PFSK-1 (cell line): ENCODE measurements at regions not wholly inside any gene's neighbourhood (a gene's known extent, or its start where the extent isn't known, plus 50 kb on each side); places are given as distances from the start of the nearest gene placed in this dataset.
A peak's percentile ranks its signal among the peaks of the same experiment; 100 is the strongest.

Experiments used
- FOXP2 ChIP-seq: optimal IDR thresholded peaks from 2 replicates; pipeline ENCODE3; 2011; ENCODE audit warnings: borderline replicate concordance, control low read depth, inconsistent platforms; ENCODE audit not compliant: insufficient read depth; ENCODE audit errors: extremely low read length, extremely low read depth
- POLR2AphosphoS5 ChIP-seq: IDR thresholded peaks from 2 replicates; pipeline ENCODE4 v1.6.1; 2012; ENCODE audit warnings: low read depth, mild to moderate bottlenecking, control low read depth, low read length, moderate library complexity
- REST ChIP-seq, 2 experiments: IDR thresholded peaks; 2 replicates each; pipeline versions ENCODE4 v1.6.1 to v1.8.0; 2011 to 2012; ENCODE audit warnings: low read depth in 2 of 2, low read length in 2 of 2, control low read depth in 1 of 2, inconsistent platforms in 1 of 2, mild to moderate bottlenecking in 1 of 2, moderate library complexity in 1 of 2; ENCODE audit not compliant: insufficient read depth in 1 of 2
- SIN3A ChIP-seq: IDR thresholded peaks from 2 replicates; pipeline ENCODE4 v1.6.1; 2012; ENCODE audit warnings: mild to moderate bottlenecking, low read length, moderate library complexity, borderline replicate concordance; ENCODE audit not compliant: insufficient read depth
- TAF1 ChIP-seq: IDR thresholded peaks from 2 replicates; pipeline ENCODE4 v1.6.1; 2012; ENCODE audit warnings: low read length, control low read depth, borderline replicate concordance; ENCODE audit not compliant: insufficient read depth

- TF ChIP-seq TAF1 (no peak), REST (IDR thresholded peaks at IDR 0.05; ENCODE audit: insufficient read depth in 1 of 2, low read depth in 2 of 2, low read length in 2 of 2) (no peak), FOXP2 (no peak), POLR2AphosphoS5 (no peak), SIN3A (no peak)
Observed at GRCh38 chr7:51867117-51867516, 550.5 kb upstream of the COBL start.

GRCh38 chr7:51860305-51860704, 543.7 kb upstream of the COBL start:
- TF ChIP-seq FOXP2 (no peak), TAF1 (no peak), POLR2AphosphoS5 (no peak), REST (IDR thresholded peaks at IDR 0.05; ENCODE audit: insufficient read depth in 1 of 2, low read depth in 2 of 2, low read length in 2 of 2) (no peak), SIN3A (no peak)

GRCh38 chr7:51850126-51850525, 533.5 kb upstream of the COBL start:
- TF ChIP-seq SIN3A (no peak), FOXP2 (no peak), REST (IDR thresholded peaks at IDR 0.05; ENCODE audit: insufficient read depth in 1 of 2, low read depth in 2 of 2, low read length in 2 of 2) (no peak), TAF1 (no peak), POLR2AphosphoS5 (no peak)

- no peak for TF ChIP-seq SIN3A
- peak; percentile 77 to 93 for TF ChIP-seq REST (IDR thresholded peaks at IDR 0.05; ENCODE audit: insufficient read depth in 1 of 2, low read depth in 2 of 2, low read length in 2 of 2)
Observed at GRCh38 chr7:51847461-51848134, 531.0 kb upstream of the COBL start.

GRCh38 chr7:51827631-51828030, 511.0 kb upstream of the COBL start:
- no peak for TF ChIP-seq SIN3A
